ENCODE measurements at regions not wholly inside any gene's neighbourhood (a gene's known extent, or its start where the extent isn't known, plus 50 kb on each side); places are given as distances from the start of the nearest gene placed in this dataset.
"Not testable (repeated sequence)": the region's sequence is repeated elsewhere in the genome, so short reads cannot be mapped to it uniquely, and the experiment has no call there.

DNA sequence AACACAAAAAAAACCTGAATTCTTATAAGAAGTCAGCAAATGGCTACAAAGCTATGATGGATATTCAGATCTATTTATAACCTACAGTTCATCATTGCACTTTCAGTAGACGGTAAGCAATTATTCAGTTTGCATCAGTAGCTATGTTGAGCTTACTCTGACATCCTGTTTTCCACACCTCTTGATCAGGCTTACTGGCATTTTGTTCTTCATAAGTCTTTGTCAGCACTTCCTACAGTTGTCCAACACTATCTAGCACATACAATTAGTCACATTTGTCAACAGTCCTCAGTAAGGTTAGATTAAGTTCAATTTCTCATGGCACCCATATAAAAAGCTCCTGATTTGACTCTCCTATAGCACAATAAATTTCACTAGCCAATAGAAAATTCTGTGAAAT, 71.2 kb upstream of the ST3GAL6 start:
- TF ChIP-seq, protein P1, sequence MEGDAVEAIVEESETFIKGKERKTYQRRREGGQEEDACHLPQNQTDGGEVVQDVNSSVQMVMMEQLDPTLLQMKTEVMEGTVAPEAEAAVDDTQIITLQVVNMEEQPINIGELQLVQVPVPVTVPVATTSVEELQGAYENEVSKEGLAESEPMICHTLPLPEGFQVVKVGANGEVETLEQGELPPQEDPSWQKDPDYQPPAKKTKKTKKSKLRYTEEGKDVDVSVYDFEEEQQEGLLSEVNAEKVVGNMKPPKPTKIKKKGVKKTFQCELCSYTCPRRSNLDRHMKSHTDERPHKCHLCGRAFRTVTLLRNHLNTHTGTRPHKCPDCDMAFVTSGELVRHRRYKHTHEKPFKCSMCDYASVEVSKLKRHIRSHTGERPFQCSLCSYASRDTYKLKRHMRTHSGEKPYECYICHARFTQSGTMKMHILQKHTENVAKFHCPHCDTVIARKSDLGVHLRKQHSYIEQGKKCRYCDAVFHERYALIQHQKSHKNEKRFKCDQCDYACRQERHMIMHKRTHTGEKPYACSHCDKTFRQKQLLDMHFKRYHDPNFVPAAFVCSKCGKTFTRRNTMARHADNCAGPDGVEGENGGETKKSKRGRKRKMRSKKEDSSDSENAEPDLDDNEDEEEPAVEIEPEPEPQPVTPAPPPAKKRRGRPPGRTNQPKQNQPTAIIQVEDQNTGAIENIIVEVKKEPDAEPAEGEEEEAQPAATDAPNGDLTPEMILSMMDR (IDR thresholded peaks at IDR 0.05; ENCODE audit: insufficient read depth, low read depth, low read length) = no peak
- H3K27me3 ChIP-seq (ENCODE audit: control insufficient read depth, insufficient read depth, low read length) = no peaks in the 10 kb centered on the region
- H3K4me3 ChIP-seq (ENCODE audit: low read depth, low read length) = no peak overlapping the region
- ChIA-PET CTCF (no interaction called here), POLR2A (no interaction called here)
- H3K36me3 ChIP-seq (ENCODE audit: control insufficient read depth, insufficient read depth, low read length) = no peaks in the 10 kb centered on the region
- DNase-seq (ENCODE audit: low read depth) = no peak

DNA sequence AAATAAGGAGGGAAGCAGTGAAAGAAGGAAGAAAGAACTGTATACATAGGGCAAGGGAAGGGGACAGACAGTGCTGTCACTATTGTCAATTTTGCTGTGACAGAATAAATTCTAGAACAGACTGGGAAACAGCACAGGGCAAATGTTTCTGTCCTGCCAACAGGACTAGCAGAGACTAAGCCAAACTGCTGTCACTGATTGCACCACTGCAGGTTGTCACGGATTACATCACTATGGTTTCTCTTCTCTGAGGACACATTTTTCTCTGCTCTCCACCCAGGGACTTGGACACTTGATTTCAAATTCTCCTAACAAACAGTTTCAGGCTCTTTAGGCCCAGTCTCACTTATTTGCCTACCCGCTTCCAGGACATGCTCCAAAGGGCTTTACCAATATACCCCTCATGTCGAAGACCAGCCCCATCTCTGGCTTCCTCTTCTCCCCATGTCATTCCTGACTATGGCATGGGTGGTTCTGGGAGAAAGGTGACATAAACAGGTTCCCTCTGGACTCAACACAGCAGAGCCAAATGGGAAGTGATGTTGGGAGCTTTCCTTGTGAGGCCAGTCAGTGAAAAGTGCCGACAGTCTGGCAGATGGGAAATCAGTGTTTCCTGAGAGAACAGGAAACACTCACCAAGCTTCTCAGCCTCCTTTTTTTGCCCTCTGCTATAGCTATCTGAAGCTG, 70.2 kb upstream of the ST3GAL6 start:
- ChIA-PET CTCF (no interaction called here), POLR2A (no interaction called here)

DNA sequence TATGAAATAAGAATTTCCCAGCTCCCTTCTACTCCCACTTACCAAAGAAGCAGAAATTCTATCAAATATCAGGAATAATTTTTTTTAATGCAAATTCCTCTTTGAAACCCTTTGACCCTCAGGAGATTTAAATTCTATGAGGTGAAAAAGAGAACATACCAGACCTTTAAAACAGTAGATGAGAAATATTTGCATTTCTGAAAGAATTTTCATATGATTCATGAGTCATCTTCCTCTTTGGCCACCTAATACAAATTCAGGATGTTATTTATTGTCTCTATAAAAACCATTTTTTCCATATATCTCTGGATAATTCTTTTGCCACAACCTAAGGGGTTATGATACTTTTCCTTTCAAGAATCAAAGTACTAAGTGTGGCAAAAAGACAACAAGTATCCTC, 67.3 kb upstream of the ST3GAL6 start:
- H3K27me3 ChIP-seq (ENCODE audit: control insufficient read depth, insufficient read depth, low read length) = no peaks in the 10 kb centered on the region
- ChIA-PET CTCF (no interaction called here), POLR2A (no interaction called here)
- TF ChIP-seq, protein P1 (IDR thresholded peaks at IDR 0.05; ENCODE audit: insufficient read depth, low read depth, low read length) = no peak
- H3K4me3 ChIP-seq (ENCODE audit: low read depth, low read length) = no peak overlapping the region
- no peaks in the 10 kb centered on the region for H3K36me3 ChIP-seq (ENCODE audit: control insufficient read depth, insufficient read depth, low read length)
- no peak for DNase-seq (ENCODE audit: low read depth)

More for the DNA sequence above, 70.2 kb upstream of the ST3GAL6 start:
- TF ChIP-seq, protein P1 (IDR thresholded peaks at IDR 0.05; ENCODE audit: insufficient read depth, low read depth, low read length) = no peak
- no peaks in the 10 kb centered on the region for H3K27me3 ChIP-seq (ENCODE audit: control insufficient read depth, insufficient read depth, low read length)
- H3K36me3 ChIP-seq (ENCODE audit: control insufficient read depth, insufficient read depth, low read length) = no peaks in the 10 kb centered on the region
- no peak for DNase-seq (ENCODE audit: low read depth)
- no peak overlapping the region for H3K4me3 ChIP-seq (ENCODE audit: low read depth, low read length)

DNA sequence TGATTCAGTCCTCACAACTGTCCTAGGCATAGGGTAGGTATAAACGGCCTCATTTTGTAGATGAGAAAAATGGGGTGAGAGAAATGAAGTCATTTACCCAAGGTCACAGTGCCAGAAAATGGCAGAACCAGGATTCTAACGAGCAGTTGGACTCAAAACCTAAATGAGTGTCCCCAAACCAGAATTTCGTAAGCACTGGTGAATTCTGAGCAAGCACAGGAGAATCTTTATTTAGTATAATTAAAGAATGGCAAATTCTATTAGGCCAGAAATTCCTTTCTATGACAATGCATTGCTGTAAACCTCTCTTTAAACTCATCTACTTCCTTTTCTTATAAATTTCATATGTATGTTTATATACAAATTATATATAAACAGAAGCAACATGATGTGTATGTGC, 66.8 kb upstream of the ST3GAL6 start:
- H3K27me3 ChIP-seq (ENCODE audit: control insufficient read depth, insufficient read depth, low read length); DNase-seq (ENCODE audit: low read depth); H3K36me3 ChIP-seq (ENCODE audit: control insufficient read depth, insufficient read depth, low read length); POLR2A ChIA-PET; CTCF ChIA-PET; H3K4me3 ChIP-seq (ENCODE audit: low read depth, low read length): not testable (repeated sequence)

DNA sequence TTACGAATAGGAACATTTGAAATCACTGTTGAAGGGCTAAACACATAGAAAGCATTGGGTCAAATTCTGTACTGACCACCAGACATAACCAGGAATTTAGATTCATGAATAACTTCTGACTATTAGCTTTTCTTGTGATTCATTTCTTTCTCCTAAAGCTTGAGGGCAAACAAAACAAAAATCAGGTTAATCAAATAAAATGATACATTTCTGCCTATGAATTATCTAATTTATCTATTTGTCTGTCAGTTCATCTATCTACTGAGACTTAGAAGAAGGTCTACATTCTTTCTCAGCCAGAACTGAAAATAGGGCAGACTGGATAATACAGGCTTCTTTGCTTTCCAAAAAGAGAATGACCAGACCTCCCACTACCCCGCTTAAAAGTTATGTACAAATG, 65.9 kb upstream of the ST3GAL6 start:
- Histone ChIP-seq H3K4me3 (ENCODE audit: low read depth, low read length) (no peak overlapping the region), H3K27me3 (ENCODE audit: control insufficient read depth, insufficient read depth, low read length) (no peaks in the 10 kb centered on the region), H3K36me3 (ENCODE audit: control insufficient read depth, insufficient read depth, low read length) (no peaks in the 10 kb centered on the region)
- CTCF ChIA-PET = interaction anchor here (0.6 kb wide), 1 partner anchor 101 kb away, joined by 3 read pairs; no protein-coding TSS in a partner anchor
- DNase-seq (ENCODE audit: low read depth) = no peak
- POLR2A ChIA-PET = no interaction called here
- TF ChIP-seq, protein P1 (IDR thresholded peaks at IDR 0.05; ENCODE audit: insufficient read depth, low read depth, low read length) = no peak

DNA sequence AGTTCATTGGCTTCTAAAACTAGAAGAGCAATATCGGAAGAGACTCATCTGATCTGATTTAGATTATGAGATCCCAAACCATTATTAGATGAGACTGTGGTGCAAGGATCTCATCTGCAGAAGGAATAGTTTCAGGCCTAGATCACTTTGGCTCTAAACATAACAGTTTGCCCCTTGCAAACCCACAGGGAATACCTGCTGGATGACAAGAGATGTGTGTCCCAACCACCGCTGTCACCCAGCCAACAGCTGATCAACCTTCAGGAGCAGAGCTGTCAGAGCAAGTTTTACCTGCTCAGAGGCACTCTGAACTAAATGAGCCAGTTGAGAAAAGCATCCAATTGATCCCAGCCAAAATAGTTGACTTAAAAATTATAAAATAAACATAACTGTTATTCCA, 64.0 kb upstream of the ST3GAL6 start:
- Histone ChIP-seq H3K36me3 (ENCODE audit: control insufficient read depth, insufficient read depth, low read length) (no peaks in the 10 kb centered on the region), H3K27me3 (ENCODE audit: control insufficient read depth, insufficient read depth, low read length) (no peaks in the 10 kb centered on the region), H3K4me3 (ENCODE audit: low read depth, low read length) (no peak overlapping the region)
- TF ChIP-seq, protein P1 (IDR thresholded peaks at IDR 0.05; ENCODE audit: insufficient read depth, low read depth, low read length) = no peak
- POLR2A ChIA-PET = no interaction called here
- DNase-seq (ENCODE audit: low read depth) = no peak
- CTCF ChIA-PET = interaction anchor here (0.6 kb wide), 1 partner anchor 114 kb away, joined by 3 read pairs; no protein-coding TSS in a partner anchor
